ENCODE measurements at regions not wholly inside any gene's neighbourhood (a gene's known extent, or its start where the extent isn't known, plus 50 kb on each side); places are given as distances from the start of the nearest gene placed in this dataset.
A peak's percentile ranks its signal among the peaks of the same experiment; 100 is the strongest.
"Not testable (repeated sequence)": the region's sequence is repeated elsewhere in the genome, so short reads cannot be mapped to it uniquely, and the experiment has no call there.

GRCh38 chr11:101706541-101706940 is 122.7 kb upstream of the TRPC6 start:
- H3K4me3 ChIP-seq (ENCODE audit: low read length): no peak overlapping the region
- DNase-seq (ENCODE audit: low read depth): peak; percentile 85
- TF ChIP-seq CTCF (IDR thresholded peaks at IDR 0.05; ENCODE audit: insufficient read depth, low read depth, low read length, missing control alignments): no peak

- no peak for TF ChIP-seq CTCF (IDR thresholded peaks at IDR 0.05; ENCODE audit: insufficient read depth, low read depth, low read length, missing control alignments)
- DNase-seq (ENCODE audit: low read depth): no peak
- no peak overlapping the region for H3K4me3 ChIP-seq (ENCODE audit: low read length)
Measured at GRCh38 chr11:101705972-101706371, 122.2 kb upstream of the TRPC6 start.

GRCh38 chr11:101694869-101695268 is 111.1 kb upstream of the TRPC6 start:
- not testable (repeated sequence) for DNase-seq (ENCODE audit: low read depth)

GRCh38 chr11:101692980-101693379 is 109.2 kb upstream of the TRPC6 start:
- TF ChIP-seq CTCF (IDR thresholded peaks at IDR 0.05; ENCODE audit: insufficient read depth, low read depth, low read length, missing control alignments): no peak
- DNase-seq (ENCODE audit: low read depth): no peak
- no peak overlapping the region for H3K4me3 ChIP-seq (ENCODE audit: low read length)

More at GRCh38 chr11:101694869-101695268, 111.1 kb upstream of the TRPC6 start:
- not testable (repeated sequence) for H3K4me3 ChIP-seq (ENCODE audit: low read length)

- no peak for TF ChIP-seq CTCF (IDR thresholded peaks at IDR 0.05; ENCODE audit: insufficient read depth, low read depth, low read length, missing control alignments)
- H3K4me3 ChIP-seq (ENCODE audit: low read length): no peak overlapping the region
- peak; percentile 95 for DNase-seq (ENCODE audit: low read depth)
Measured at GRCh38 chr11:101686514-101686913, 102.7 kb upstream of the TRPC6 start.

GRCh38 chr11:101668236-101668635 is 84.4 kb upstream of the TRPC6 start:
- no peak for DNase-seq (ENCODE audit: low read depth)
- no peak for TF ChIP-seq CTCF (IDR thresholded peaks at IDR 0.05; ENCODE audit: insufficient read depth, low read depth, low read length, missing control alignments)
- no peak overlapping the region for H3K4me3 ChIP-seq (ENCODE audit: low read length)

GRCh38 chr11:101666916-101667315 is 83.1 kb upstream of the TRPC6 start:
- no peak for TF ChIP-seq CTCF (IDR thresholded peaks at IDR 0.05; ENCODE audit: insufficient read depth, low read depth, low read length, missing control alignments)
- DNase-seq (ENCODE audit: low read depth): peak; percentile 8
- H3K4me3 ChIP-seq (ENCODE audit: low read length): no peak overlapping the region

- no peak for TF ChIP-seq CTCF (IDR thresholded peaks at IDR 0.05; ENCODE audit: insufficient read depth, low read depth, low read length, missing control alignments)
- no peak overlapping the region for H3K4me3 ChIP-seq (ENCODE audit: low read length)
- DNase-seq (ENCODE audit: low read depth): no peak
Measured at GRCh38 chr11:101661559-101661958, 77.8 kb upstream of the TRPC6 start.
